Fibroblast of mammary gland (primary cell): ENCODE measurements at regions not wholly inside any gene's neighbourhood (a gene's known extent, or its start where the extent isn't known, plus 50 kb on each side); places are given as distances from the start of the nearest gene placed in this dataset.
A peak's percentile ranks its signal among the peaks of the same experiment; 100 is the strongest.

Experiments
- DNase-seq: peaks from one replicate; pipeline ENCODE4 v3.0.0-alpha.2; 2010; ENCODE audit warnings: low read depth
- H3K4me3 ChIP-seq: 2 replicates; pipeline ENCODE4 v1.5.1; 2011; ENCODE audit warnings: low read depth, mild to moderate bottlenecking, low read length, moderate library complexity; ENCODE audit not compliant: control insufficient read depth
- TF ChIP-seq, protein P1 (sequence below): conservative IDR thresholded peaks from 2 replicates; pipeline ENCODE4 v1.5.1; 2011; ENCODE audit warnings: low read depth, low read length, inconsistent platforms; ENCODE audit not compliant: control insufficient read depth, insufficient read depth

DNA sequence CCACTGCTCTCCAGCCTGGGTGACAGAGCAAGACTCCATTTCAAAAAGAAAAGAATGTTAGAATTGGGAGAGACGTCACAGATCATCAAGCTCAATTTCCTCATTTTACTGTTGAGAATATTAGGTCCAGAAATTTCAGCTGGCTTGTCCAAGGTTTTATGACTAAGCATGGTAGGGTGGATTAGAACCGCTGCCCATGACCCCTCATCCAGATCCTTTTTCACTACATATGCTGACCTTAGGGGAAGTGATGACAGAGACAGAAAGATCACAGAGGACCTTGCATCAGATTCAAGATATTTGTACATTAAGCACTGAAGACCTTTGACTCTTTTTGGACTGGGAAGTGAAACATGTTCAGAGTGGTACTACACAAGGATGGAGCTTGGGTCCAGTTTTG, 134.5 kb downstream of the ADAMTS15 start:
- TF ChIP-seq, protein P1, sequence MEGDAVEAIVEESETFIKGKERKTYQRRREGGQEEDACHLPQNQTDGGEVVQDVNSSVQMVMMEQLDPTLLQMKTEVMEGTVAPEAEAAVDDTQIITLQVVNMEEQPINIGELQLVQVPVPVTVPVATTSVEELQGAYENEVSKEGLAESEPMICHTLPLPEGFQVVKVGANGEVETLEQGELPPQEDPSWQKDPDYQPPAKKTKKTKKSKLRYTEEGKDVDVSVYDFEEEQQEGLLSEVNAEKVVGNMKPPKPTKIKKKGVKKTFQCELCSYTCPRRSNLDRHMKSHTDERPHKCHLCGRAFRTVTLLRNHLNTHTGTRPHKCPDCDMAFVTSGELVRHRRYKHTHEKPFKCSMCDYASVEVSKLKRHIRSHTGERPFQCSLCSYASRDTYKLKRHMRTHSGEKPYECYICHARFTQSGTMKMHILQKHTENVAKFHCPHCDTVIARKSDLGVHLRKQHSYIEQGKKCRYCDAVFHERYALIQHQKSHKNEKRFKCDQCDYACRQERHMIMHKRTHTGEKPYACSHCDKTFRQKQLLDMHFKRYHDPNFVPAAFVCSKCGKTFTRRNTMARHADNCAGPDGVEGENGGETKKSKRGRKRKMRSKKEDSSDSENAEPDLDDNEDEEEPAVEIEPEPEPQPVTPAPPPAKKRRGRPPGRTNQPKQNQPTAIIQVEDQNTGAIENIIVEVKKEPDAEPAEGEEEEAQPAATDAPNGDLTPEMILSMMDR, result no peak
- DNase-seq, result peak; percentile 79
- H3K4me3 ChIP-seq, result no peak overlapping the region

DNA sequence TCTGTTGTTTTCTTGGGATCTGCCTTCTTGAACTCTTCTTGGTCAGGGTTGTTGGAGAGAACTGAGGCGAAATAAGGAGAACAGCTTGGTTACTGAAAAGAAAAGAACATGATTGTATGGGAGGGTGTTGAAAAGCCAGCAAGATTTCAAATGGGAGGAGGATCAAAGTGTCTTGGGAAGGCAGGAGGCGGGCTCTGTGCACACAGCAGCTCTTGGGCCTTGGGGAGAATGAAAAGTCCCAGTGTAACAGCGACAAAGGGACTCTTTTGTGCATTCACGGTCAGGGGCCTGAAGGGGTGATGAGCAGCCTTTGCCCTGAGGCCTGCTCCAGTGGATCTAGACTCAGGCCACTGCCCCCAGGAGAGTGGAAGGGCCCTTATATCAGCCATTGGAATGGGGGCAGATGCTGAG, 135.4 kb downstream of the ADAMTS15 start:
- no peak for DNase-seq
- TF ChIP-seq, protein P1, result no peak
- H3K4me3 ChIP-seq, result no peak overlapping the region

DNA sequence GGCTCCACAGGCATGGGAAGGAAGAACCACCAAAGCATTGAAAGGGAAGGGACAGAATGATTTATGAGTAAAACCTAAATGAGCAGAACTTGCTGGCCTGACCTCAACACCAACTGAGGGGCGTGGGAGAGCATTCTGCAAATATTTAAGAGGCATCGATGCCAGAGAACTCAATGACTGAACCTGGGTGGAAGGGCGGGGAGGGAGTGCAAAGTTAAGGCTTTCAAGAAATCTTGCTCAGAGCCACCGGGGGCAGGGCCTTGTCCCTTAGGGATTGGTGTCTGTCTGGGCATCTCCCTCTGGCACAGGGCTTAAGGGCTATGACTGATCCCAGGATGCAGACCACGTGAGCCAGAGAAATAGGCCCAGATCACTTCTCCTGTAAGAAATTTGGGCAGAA, 137.1 kb downstream of the ADAMTS15 start:
- DNase-seq, result peak; percentile 62
- TF ChIP-seq, protein P1, result no peak
- no peak overlapping the region for H3K4me3 ChIP-seq

DNA sequence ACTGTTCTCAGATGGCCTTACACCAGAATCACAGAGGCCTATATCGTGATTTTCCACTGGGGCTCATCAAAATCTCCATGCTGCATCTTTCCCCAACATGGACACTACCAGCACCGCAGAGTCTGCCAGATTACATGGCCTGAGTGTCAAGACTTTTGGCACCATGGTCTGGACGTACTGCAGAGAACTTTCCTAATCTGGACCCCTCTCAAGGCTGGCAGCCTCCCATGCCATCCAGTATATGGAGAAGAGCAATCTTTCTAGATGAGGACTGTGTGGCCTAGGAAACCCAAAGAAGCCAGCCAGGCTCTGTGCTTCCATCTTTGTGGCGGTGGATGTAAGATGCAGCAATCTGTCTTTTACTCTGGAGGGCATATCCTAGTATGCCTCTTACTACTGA, 139.2 kb downstream of the ADAMTS15 start:
- no peak overlapping the region for H3K4me3 ChIP-seq
- no peak for DNase-seq
- TF ChIP-seq, protein P1, result no peak

DNA sequence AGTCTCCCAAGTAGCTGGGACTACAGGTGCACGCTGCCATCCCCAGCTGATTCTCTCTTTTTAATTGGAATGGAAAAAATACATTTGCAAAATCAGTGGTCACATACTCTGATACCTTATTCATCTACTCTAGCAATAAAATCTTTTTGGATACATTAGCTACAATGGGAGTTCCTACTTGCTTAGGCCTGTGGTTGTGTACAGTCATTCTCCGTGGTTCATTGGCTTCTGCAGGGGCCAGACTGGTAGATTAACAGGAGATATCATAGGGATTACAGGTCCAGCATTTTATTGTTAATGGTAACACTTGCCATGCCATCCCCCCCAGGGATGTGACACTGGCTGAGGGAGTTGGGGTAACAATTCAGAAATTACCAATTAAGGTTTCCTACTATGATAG, 140.0 kb downstream of the ADAMTS15 start:
- DNase-seq, result no peak
- TF ChIP-seq, protein P1, result no peak
- no peak overlapping the region for H3K4me3 ChIP-seq

DNA sequence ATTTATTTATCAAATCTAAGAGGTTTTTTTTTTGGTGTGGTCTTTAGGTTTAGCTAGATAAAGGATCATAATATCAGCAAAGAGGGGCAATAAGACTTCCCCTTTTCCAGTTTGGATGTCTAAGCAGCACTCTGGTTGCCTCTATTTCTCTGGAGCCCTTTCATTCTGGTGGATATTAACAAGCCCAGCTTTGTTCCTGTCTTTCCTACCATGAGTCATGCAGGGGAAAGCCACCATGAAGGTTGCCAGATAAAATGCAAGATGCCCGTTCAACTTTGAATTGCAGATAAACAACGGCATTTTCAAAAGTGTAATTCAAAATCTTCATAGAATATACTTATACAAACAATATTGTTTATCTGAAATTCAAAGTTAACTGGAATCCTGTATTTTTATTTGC, 143.6 kb downstream of the ADAMTS15 start:
- DNase-seq, result peak; percentile 38
- H3K4me3 ChIP-seq, result no peak overlapping the region
- TF ChIP-seq, protein P1, result no peak

DNA sequence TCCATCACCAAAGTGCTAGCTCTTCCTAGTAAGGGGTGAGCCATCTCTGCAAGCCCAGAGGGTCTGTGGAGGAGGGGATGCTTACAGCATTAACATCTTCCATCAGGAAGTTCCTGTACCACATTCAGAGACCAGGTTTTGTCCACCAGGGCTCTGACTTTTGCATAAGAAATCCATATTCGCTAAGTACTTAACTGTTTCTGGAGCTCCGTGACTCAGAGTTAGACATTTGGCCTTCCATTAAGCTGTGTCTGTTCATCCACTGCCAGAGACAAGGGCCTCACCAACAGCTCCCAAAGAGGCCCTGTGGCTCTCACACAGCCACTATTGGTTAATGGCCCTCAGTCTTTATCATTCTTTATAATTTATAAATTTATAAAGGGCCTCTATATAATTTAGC, 144.6 kb downstream of the ADAMTS15 start:
- no peak for DNase-seq
- H3K4me3 ChIP-seq, result no peak overlapping the region
- TF ChIP-seq, protein P1, result no peak
